ENCODE measurements at regions not wholly inside any gene's neighbourhood (a gene's known extent, or its start where the extent isn't known, plus 50 kb on each side); places are given as distances from the start of the nearest gene placed in this dataset.

DNA sequence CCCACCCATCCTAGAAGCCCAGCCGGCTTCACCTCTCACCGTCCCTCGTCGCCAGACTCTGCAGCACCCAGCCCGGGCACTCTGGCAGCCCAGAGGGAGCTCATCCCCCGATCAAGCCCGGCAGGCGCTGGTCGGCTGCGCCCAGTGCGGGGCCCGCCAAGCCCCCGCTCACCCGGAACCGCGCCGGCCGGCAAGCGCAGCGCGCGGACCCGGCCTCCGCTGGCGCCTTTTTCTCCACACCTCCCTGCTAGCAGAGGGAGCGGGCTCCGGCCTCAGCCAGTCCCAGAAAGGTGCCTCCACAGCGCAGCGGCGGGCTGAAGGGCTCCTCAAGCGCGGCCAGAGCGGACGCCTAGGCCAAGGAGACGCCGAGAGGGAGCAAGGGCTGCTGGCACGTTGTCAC is 2023.3 kb downstream of the NCAM2 start:
- TF ChIP-seq, protein P1, sequence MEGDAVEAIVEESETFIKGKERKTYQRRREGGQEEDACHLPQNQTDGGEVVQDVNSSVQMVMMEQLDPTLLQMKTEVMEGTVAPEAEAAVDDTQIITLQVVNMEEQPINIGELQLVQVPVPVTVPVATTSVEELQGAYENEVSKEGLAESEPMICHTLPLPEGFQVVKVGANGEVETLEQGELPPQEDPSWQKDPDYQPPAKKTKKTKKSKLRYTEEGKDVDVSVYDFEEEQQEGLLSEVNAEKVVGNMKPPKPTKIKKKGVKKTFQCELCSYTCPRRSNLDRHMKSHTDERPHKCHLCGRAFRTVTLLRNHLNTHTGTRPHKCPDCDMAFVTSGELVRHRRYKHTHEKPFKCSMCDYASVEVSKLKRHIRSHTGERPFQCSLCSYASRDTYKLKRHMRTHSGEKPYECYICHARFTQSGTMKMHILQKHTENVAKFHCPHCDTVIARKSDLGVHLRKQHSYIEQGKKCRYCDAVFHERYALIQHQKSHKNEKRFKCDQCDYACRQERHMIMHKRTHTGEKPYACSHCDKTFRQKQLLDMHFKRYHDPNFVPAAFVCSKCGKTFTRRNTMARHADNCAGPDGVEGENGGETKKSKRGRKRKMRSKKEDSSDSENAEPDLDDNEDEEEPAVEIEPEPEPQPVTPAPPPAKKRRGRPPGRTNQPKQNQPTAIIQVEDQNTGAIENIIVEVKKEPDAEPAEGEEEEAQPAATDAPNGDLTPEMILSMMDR (IDR thresholded peaks at IDR 0.05; ENCODE audit: unreplicated experiment in 3 of 3), result no peak
- Mint-ChIP-seq H3K4me1 (no peaks in the 10 kb centered on the region), H3K36me3 (ENCODE audit: low read depth) (no peaks in the 10 kb centered on the region), H3K9me3 (no peaks in the 10 kb centered on the region), H3K4me3 (no peak overlapping the region), H3K27me3 (ENCODE audit: low read depth) (no peaks in the 10 kb centered on the region), H3K27ac (no peak overlapping the region)

DNA sequence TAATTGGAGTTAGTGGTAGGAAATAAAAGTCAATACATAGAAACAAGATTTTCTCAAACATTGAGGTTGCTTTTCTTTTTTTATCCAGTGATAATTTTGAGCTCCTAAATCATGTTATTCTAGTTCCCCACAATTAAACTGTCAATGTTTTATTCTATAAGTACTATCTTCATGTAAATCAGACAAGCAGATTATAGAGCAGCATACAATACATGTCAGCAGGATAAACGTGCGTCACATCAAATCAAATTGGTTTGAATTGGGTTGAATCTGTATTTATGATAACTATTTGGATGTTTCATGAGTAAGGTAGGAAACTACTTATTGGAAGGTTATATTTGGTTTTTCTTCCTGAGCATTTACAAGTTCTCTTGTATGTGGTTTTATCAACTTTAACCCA is 2028.7 kb downstream of the NCAM2 start:
- Mint-ChIP-seq H3K27me3 (ENCODE audit: low read depth) (no peaks in the 10 kb centered on the region), H3K36me3 (ENCODE audit: low read depth) (no peaks in the 10 kb centered on the region), H3K4me3 (no peak overlapping the region), H3K4me1 (no peaks in the 10 kb centered on the region), H3K9me3 (no peaks in the 10 kb centered on the region), H3K27ac (no peak overlapping the region)
- TF ChIP-seq, protein P1 (IDR thresholded peaks at IDR 0.05; ENCODE audit: unreplicated experiment in 3 of 3), result no peak

- TF ChIP-seq, protein P1 (IDR thresholded peaks at IDR 0.05; ENCODE audit: unreplicated experiment in 3 of 3), result no peak
- H3K27ac Mint-ChIP-seq, result no peak overlapping the region
- no peaks in the 10 kb centered on the region for H3K36me3 Mint-ChIP-seq (ENCODE audit: low read depth)
- no peaks in the 10 kb centered on the region for H3K9me3 Mint-ChIP-seq
- H3K4me1 Mint-ChIP-seq, result no peaks in the 10 kb centered on the region
- H3K4me3 Mint-ChIP-seq, result no peak overlapping the region
- H3K27me3 Mint-ChIP-seq (ENCODE audit: low read depth), result no peaks in the 10 kb centered on the region
These were observed 2041.6 kb downstream of the NCAM2 start for GRCh38 chr21:23039846-23040245.

DNA sequence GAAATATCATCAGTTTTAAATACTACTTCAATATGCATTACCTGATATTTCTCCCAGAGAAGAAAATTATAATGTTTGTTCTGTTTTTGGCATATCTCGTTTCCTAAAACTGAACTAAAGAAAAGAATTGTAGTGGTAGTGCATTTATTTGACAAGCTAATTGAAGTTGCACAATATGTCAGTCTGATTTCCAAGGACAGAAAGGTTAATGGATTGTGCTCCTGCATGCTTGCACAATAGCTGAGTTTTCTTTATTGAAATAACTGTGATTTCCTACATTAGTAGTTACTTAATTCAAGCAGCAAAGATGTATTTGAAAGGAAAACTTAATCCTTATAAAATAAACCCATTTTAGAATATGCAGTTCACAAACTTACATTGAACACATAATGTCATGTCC is 2047.7 kb downstream of the NCAM2 start:
- Mint-ChIP-seq H3K4me1 (no peaks in the 10 kb centered on the region), H3K9me3 (no peaks in the 10 kb centered on the region), H3K36me3 (ENCODE audit: low read depth) (no peaks in the 10 kb centered on the region), H3K27ac (no peak overlapping the region), H3K4me3 (no peak overlapping the region), H3K27me3 (ENCODE audit: low read depth) (no peaks in the 10 kb centered on the region)
- TF ChIP-seq, protein P1 (IDR thresholded peaks at IDR 0.05; ENCODE audit: unreplicated experiment in 3 of 3), result no peak

GRCh38 chr21:23067672-23068071 is 2069.5 kb downstream of the NCAM2 start:
- Mint-ChIP-seq H3K4me3 (no peak overlapping the region), H3K36me3 (ENCODE audit: low read depth) (no peaks in the 10 kb centered on the region), H3K27me3 (ENCODE audit: low read depth) (no peaks in the 10 kb centered on the region), H3K27ac (no peak overlapping the region), H3K4me1 (no peaks in the 10 kb centered on the region), H3K9me3 (peaks cover 10% of the 10 kb centered on the region)
- TF ChIP-seq, protein P1 (IDR thresholded peaks at IDR 0.05; ENCODE audit: unreplicated experiment in 3 of 3), result no peak

DNA sequence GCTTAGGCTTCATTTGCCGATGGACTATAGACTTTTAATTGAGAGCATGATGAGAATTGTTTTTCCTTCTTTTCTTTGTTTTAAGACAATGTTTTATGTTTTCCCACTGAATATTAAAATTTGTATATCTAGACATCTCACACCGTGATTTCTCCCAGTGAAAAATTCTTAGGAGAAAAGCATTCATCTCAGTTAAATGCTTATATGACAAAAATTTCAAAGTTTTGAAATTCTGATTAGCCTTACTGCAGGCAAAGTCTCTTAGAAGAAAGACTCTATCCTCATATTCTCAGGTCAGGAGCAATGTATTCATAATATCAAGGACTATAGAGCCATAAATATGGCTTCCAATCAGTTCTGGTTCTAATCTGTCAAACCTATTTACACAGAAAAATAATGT is 2085.0 kb downstream of the NCAM2 start:
- H3K36me3 Mint-ChIP-seq (ENCODE audit: low read depth), result no peaks in the 10 kb centered on the region
- H3K4me3 Mint-ChIP-seq, result no peak overlapping the region
- H3K9me3 Mint-ChIP-seq, result no peaks in the 10 kb centered on the region
- H3K4me1 Mint-ChIP-seq, result no peaks in the 10 kb centered on the region
- no peak overlapping the region for H3K27ac Mint-ChIP-seq
- H3K27me3 Mint-ChIP-seq (ENCODE audit: low read depth), result peaks cover 3% of the 10 kb centered on the region
- TF ChIP-seq, protein P1 (IDR thresholded peaks at IDR 0.05; ENCODE audit: unreplicated experiment in 3 of 3), result no peak
